HAP-1 (cell line): ENCODE measurements at regions not wholly inside any gene's neighbourhood (a gene's known extent, or its start where the extent isn't known, plus 50 kb on each side); places are given as distances from the start of the nearest gene placed in this dataset.
"Not testable (repeated sequence)": the region's sequence is repeated elsewhere in the genome, so short reads cannot be mapped to it uniquely, and the experiment has no call there.

Experiments used
- DNase-seq, 2 experiments: peaks; one replicate each; pipeline ENCODE4 v3.0.0-alpha.2; 2016 to 2020; ENCODE audit warnings: low spot score in 2 of 2
- H3K27me3 ChIP-seq: fragments of 250-450 bp; sonication (Bioruptor Pico); 2 replicates; pipeline ENCODE4 v1.5.1; 2020; ENCODE audit warnings: low read depth, mild to moderate bottlenecking, moderate library complexity
- H3K36me3 ChIP-seq: fragments of 250-450 bp; sonication (Bioruptor Pico); replicated peaks from 2 replicates; pipeline ENCODE4 v1.5.1; 2020; ENCODE audit warnings: mild to moderate bottlenecking
- H3K4me1 ChIP-seq: fragments of 250-450 bp; sonication (Bioruptor Pico); 2 replicates; pipeline ENCODE4 v1.5.1; 2020; ENCODE audit warnings: mild to moderate bottlenecking
- H3K4me3 ChIP-seq: fragments of 250-450 bp; sonication (Bioruptor Pico); 2 replicates; pipeline ENCODE4 v1.5.1; 2020; ENCODE audit warnings: mild to moderate bottlenecking, moderate library complexity
- H3K9me3 ChIP-seq: fragments of 250-450 bp; sonication (Bioruptor Pico); 2 replicates; pipeline ENCODE4 v1.5.1; 2020; ENCODE audit warnings: mild to moderate bottlenecking, moderate library complexity
- in situ Hi-C: fragments of 300-500 bp; cut with MboI; formaldehyde crosslinking; loops from 3 replicates; pipeline ENCODE4 v1.14.3; 2020; ENCODE audit warnings: low sequenced_read_pairs, inconsistent platforms, mixed read lengths

DNA sequence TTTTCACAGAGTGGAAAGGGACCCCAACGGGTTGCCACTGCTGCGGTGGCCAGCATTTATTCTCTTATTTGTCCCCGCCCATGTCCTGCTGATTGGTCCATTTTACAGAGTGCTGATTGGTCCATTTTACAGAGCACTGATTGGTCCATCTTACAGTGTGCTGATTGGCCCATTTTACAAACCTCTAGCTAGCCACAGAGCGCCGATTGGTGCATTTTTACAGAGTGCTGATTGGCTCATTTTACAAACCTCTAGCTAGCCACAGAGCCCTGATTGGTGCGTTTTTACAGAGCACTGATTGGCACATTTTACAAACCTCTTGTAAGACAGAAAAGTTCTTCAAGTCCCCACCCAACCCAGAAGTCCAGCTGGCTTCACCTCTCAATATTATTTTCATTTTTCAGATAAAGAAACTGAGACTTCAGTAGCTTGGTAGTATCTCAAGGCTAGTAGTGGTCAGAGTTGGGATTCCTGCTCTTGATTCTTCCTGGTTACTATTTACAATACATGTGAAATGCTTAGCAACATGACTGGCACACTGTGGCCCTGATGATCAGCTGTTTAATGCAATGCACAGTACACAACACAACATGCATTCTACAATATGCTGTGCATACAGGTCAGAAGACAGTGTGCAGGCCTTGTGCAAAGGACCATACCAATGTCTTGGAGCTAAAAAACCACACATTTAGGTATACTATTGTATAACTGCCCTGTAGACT lies 63.6 kb upstream of the BOD1 start:
- H3K27me3 ChIP-seq: no peaks in the 10 kb centered on the region
- H3K36me3 ChIP-seq: no peaks in the 10 kb centered on the region
- DNase-seq: no peak
- H3K4me3 ChIP-seq: no peak overlapping the region
- no peaks in the 10 kb centered on the region for H3K4me1 ChIP-seq
- no peaks in the 10 kb centered on the region for H3K9me3 ChIP-seq
- in situ Hi-C loops: no loop called here

DNA sequence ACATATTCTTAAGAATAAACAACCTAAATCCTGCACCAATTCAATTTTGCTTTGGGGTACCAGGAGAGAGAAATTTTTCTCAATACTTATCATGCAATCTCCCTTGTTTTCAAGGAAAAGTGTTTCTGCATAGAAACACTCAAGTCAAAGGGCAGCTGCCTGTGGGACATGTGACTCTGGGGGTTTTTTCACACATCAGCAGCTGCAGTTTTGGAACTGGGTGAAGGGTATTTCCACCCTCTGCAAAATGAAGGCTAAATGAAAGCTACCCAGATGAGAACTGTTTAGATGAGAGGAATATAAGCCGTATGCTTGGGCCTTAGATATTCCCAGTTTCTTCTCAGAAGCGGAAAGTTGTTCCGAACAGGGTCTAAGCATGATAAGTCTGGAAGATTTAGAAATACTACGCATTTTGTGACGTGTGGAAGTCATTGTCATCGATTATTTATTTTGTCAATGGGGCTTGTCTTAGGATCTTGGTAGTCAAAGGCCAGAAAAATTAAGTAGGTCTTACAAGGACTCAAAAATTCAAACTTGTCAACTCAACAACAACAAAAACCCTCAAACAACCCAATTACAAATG lies 64.3 kb upstream of the BOD1 start:
- in situ Hi-C loops: no loop called here
- no peak for DNase-seq
- H3K9me3 ChIP-seq: no peaks in the 10 kb centered on the region
- no peaks in the 10 kb centered on the region for H3K36me3 ChIP-seq
- no peaks in the 10 kb centered on the region for H3K27me3 ChIP-seq
- H3K4me3 ChIP-seq: no peak overlapping the region
- no peaks in the 10 kb centered on the region for H3K4me1 ChIP-seq

- Histone ChIP-seq H3K9me3 (no peaks in the 10 kb centered on the region), H3K27me3 (no peaks in the 10 kb centered on the region), H3K36me3 (no peaks in the 10 kb centered on the region), H3K4me3 (no peak overlapping the region), H3K4me1 (no peaks in the 10 kb centered on the region)
- no peak for DNase-seq
- in situ Hi-C loops: no loop called here
Measured at GRCh38 chr5:173682313-173682712, 65.9 kb upstream of the BOD1 start.

DNA sequence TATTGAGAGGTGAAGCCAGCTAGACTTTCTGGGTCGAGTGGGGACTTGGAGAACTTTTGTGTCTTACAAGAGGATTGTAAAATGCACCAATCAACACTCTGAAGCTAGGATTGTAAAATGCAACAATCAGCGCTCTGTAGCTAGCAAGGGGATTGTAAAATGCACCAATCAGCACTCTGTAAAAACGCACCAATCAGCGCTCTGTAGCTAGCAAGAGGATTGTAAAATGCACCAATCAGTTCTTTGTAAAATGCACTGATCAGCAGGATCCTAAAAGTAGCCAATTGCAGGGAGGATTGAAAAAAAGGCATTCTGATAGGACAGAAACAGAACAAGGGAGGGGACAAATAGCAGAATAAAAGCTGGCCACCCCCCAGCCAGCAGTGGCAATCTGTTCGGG lies 68.1 kb upstream of the BOD1 start:
- in situ Hi-C loops, H3K9me3 ChIP-seq, H3K36me3 ChIP-seq, H3K4me3 ChIP-seq, H3K4me1 ChIP-seq, H3K27me3 ChIP-seq, DNase-seq: not testable (repeated sequence)

DNA sequence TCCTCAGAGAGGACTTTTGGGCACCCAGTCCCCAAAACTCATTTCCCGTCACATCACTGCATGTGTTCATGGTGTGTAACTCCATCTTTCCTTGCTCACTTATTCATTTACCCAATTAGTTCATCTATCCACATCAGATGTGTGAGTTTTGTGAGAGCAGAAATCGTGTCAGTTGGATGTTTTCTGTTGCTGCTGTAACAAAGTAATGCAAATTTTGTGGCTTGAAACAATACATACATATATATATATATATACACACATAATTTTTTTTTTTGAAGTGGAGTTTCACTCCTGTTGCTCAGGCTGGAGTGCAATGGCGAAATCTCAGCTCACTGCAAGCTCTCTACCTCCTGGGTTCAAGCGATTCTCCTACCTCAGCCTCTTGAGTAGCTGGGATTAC lies 70.5 kb upstream of the BOD1 start:
- Histone ChIP-seq H3K27me3 (no peaks in the 10 kb centered on the region), H3K4me1 (no peaks in the 10 kb centered on the region), H3K4me3 (no peak overlapping the region), H3K36me3 (no peaks in the 10 kb centered on the region), H3K9me3 (no peaks in the 10 kb centered on the region)
- no peak for DNase-seq
- in situ Hi-C loops: no loop called here

GRCh38 chr5:173688703-173689102 lies 72.3 kb upstream of the BOD1 start:
- DNase-seq: no peak
- in situ Hi-C loops: no loop called here
- H3K27me3 ChIP-seq: no peaks in the 10 kb centered on the region
- H3K4me1 ChIP-seq: no peaks in the 10 kb centered on the region
- H3K36me3 ChIP-seq: no peaks in the 10 kb centered on the region
- H3K9me3 ChIP-seq: no peaks in the 10 kb centered on the region
- no peak overlapping the region for H3K4me3 ChIP-seq

DNA sequence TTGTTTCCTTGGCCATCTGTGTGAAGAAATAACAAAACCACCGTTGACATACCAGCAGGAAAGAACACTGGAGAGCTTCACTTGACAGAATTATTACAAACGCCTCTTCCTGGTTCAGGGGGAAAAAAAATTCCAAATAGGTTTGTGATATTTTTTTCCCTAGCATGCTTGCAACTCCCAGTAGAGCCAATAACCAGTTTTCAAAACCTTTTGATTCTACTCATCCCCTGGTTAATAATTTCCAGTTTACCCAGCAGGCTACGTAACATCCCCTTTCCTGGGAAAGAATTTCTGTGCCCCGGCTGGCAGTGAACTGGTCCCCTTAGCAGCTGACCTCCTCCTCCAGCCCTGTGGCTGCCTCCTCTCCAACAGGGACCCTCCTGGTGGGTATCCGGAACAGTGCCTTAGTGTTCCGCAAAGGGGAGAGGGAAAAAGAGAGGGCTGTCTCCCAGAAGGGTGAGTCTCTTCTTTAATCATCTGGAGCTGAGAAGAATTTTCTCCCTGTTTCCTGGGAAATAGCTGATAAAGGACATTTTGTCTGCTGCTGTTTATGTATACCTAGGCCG lies 72.8 kb upstream of the BOD1 start:
- Histone ChIP-seq H3K27me3 (no peaks in the 10 kb centered on the region), H3K9me3 (no peaks in the 10 kb centered on the region), H3K4me3 (no peak overlapping the region), H3K4me1 (no peaks in the 10 kb centered on the region), H3K36me3 (no peaks in the 10 kb centered on the region)
- in situ Hi-C loops: no loop called here
- DNase-seq: no peak

GRCh38 chr5:173689737-173690360 lies 73.4 kb upstream of the BOD1 start:
- Histone ChIP-seq H3K9me3 (no peaks in the 10 kb centered on the region), H3K4me1 (no peaks in the 10 kb centered on the region), H3K27me3 (no peaks in the 10 kb centered on the region), H3K4me3 (no peak overlapping the region), H3K36me3 (no peaks in the 10 kb centered on the region)
- in situ Hi-C loops: no loop called here
- DNase-seq: no peak

DNA sequence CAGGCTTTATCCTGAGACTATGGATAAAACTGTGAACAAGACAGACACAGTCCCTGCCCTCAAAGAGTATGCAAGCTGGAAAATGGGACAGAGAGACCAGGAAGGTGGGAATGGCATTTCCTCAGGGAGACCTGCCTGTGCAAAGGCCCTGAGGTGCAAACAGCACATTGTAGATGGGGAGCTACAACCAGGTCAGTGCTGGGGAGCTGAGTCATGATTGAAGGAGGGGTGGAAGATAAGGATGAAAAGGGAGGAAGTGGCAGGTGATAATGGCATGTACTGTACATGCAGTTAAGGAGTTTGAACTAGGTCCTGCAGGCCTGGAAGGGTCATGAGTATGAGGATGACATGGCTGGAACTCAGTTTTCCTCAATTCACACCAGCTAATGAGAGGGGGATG lies 75.5 kb upstream of the BOD1 start:
- no peaks in the 10 kb centered on the region for H3K36me3 ChIP-seq
- DNase-seq: no peak
- H3K27me3 ChIP-seq: no peaks in the 10 kb centered on the region
- in situ Hi-C loops: no loop called here
- H3K4me1 ChIP-seq: no peaks in the 10 kb centered on the region
- H3K4me3 ChIP-seq: no peak overlapping the region
- no peaks in the 10 kb centered on the region for H3K9me3 ChIP-seq

DNA sequence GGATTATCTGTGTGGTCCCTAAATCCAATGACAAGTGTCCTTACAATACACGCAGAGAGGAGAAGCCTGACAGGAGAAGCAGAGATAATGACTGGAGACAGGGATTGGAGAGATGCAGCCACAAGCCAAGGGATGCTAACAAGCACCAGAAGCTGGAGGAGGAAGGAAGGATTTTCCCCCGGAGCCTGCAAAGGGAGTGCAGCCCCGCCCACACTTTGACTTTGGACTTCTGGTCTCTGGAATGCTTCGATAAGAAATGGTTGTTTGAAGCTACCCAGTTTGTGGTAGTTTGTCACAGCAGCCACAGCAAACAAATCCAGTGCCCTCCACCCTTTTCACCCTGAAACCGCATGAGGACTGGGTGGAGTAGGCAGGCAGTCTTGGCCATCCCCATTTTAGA lies 77.2 kb upstream of the BOD1 start:
- no peak for DNase-seq
- Histone ChIP-seq H3K9me3 (no peaks in the 10 kb centered on the region), H3K27me3 (no peaks in the 10 kb centered on the region), H3K36me3 (no peaks in the 10 kb centered on the region), H3K4me1 (no peaks in the 10 kb centered on the region), H3K4me3 (no peak overlapping the region)
- in situ Hi-C loops: no loop called here

GRCh38 chr5:173696216-173696615 lies 79.8 kb upstream of the BOD1 start:
- no peak for DNase-seq
- Histone ChIP-seq H3K36me3 (no peaks in the 10 kb centered on the region), H3K27me3 (no peaks in the 10 kb centered on the region), H3K9me3 (no peaks in the 10 kb centered on the region), H3K4me3 (no peak overlapping the region), H3K4me1 (no peaks in the 10 kb centered on the region)
- in situ Hi-C loops: no loop called here

DNA sequence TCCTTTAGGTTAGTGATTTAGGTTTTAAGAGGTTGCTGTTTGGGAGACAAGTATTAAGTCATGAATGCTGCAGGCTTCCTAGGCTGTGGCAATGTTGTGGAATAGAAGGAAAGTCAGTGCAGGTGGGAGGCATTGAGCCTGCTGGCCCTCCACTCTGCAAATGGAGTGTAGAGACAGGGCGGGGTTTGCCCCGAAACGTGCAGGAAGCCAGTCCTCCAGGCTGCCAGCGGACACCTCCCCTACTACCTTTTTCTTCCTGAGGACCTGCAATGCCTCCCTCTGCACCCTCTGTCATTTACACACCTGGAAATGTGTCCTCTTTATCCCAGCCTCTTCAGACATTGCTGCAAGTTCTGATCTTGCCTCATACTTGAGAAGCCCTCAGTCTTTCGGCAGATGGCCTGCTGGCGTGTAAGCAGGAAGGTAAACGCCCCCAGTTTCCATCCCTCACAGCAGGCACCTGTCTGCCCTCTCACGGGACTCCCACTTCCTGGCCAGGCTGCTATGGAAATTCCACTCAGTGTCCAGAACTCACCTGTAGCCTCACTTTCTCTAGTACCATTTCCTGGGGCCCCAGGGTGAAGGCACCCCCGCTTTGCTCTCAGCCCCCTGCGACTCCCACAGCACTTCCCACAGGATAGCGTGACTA lies 81.6 kb upstream of the BOD1 start:
- Histone ChIP-seq H3K9me3 (no peaks in the 10 kb centered on the region), H3K27me3 (no peaks in the 10 kb centered on the region), H3K4me1 (no peaks in the 10 kb centered on the region), H3K4me3 (no peak overlapping the region), H3K36me3 (no peaks in the 10 kb centered on the region)
- no peak for DNase-seq
- in situ Hi-C loops: no loop called here

DNA sequence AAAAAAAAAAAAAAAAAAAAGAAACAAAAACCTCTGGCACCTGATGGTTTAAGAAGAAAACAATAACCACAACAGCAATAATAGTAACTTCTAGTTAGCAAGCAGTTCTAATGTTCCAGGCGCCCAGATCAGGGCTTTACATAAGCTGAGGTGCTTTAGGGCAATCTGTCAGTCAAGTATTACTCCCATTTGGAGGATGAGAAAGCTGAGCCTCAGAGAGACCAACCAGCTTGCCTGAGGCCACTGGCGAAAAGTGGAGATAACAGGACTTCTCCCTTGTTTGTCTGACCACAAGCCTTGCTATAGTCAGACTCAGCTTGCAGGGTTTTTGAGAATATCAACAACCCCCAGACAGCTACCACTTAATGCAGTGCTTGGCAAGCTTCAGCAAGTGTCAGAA lies 83.5 kb upstream of the BOD1 start:
- no peaks in the 10 kb centered on the region for H3K4me1 ChIP-seq
- H3K36me3 ChIP-seq: no peaks in the 10 kb centered on the region
- no peaks in the 10 kb centered on the region for H3K27me3 ChIP-seq
- H3K9me3 ChIP-seq: no peaks in the 10 kb centered on the region
- H3K4me3 ChIP-seq: no peak overlapping the region
- in situ Hi-C loops: no loop called here
- no peak for DNase-seq

GRCh38 chr5:173703466-173703865 lies 87.0 kb upstream of the BOD1 start:
- no peaks in the 10 kb centered on the region for H3K27me3 ChIP-seq
- in situ Hi-C loops: no loop called here
- DNase-seq: no peak
- H3K9me3 ChIP-seq: no peaks in the 10 kb centered on the region
- H3K4me1 ChIP-seq: no peaks in the 10 kb centered on the region
- no peaks in the 10 kb centered on the region for H3K36me3 ChIP-seq
- H3K4me3 ChIP-seq: no peak overlapping the region
